Body of pancreas (tissue), 4 donors: ENCODE measurements at regions not wholly inside any gene's neighbourhood (a gene's known extent, or its start where the extent isn't known, plus 50 kb on each side); places are given as distances from the start of the nearest gene placed in this dataset.

ENCODE experiments used
- CTCF ChIP-seq, 7 experiments: fragments of 450-650 bp in 4 of 7; fragments of 200-600 bp in 3 of 7; sonication (generic) in 3 of 7; IDR thresholded peaks; one replicate each; pipeline ENCODE4 v1.5.1; 2016 to 2019; ENCODE audit warnings: antibody characterized with exemption in 7 of 7
- POLR2A ChIP-seq, 3 donors: fragments of 450-650 bp; IDR thresholded peaks; one replicate each; pipeline ENCODE4 v1.6.1; 2016; ENCODE audit warnings: antibody characterized with exemption in 3 of 3, mild to moderate bottlenecking in 2 of 3

- TF ChIP-seq CTCF (IDR thresholded peaks at IDR 0.05), result no peak
- TF ChIP-seq POLR2A (IDR thresholded peaks at IDR 0.05), result no peak
These were observed 334.5 kb upstream of the EMCN start for GRCh38 chr4:100852326-100852725.
